Vagina (tissue), 2 donors: ENCODE measurements at regions not wholly inside any gene's neighbourhood (a gene's known extent, or its start where the extent isn't known, plus 50 kb on each side); places are given as distances from the start of the nearest gene placed in this dataset.

ENCODE experiments used
- POLR2A ChIP-seq, 2 donors: fragments of 450-650 bp; IDR thresholded peaks; one replicate each; pipeline ENCODE4 v1.6.1; 2017; ENCODE audit warnings: antibody characterized with exemption in 2 of 2, mild to moderate bottlenecking in 2 of 2, moderate library complexity in 2 of 2
- POLR2AphosphoS5 ChIP-seq, 2 donors: sonication (generic); formaldehyde crosslinking; IDR thresholded peaks; one replicate each; pipeline ENCODE4 v1.9.0; 2017; ENCODE audit warnings: antibody characterized with exemption in 2 of 2, mild to moderate bottlenecking in 2 of 2, low read depth in 1 of 2; ENCODE audit not compliant: insufficient read depth in 1 of 2
- TF ChIP-seq, protein P1 (sequence below), 3 experiments: fragments of 450-650 bp in 2 of 3; fragments of 200-600 bp in 1 of 3; sonication (generic) in 1 of 3; IDR thresholded peaks; one replicate each; pipeline ENCODE4 v1.5.1; 2017 to 2019; ENCODE audit warnings: antibody characterized with exemption in 3 of 3, mild to moderate bottlenecking in 2 of 3, moderate library complexity in 2 of 3

GRCh38 chr13:22062478-22063205, 391.8 kb downstream of the FGF9 start:
- TF ChIP-seq, protein P1, sequence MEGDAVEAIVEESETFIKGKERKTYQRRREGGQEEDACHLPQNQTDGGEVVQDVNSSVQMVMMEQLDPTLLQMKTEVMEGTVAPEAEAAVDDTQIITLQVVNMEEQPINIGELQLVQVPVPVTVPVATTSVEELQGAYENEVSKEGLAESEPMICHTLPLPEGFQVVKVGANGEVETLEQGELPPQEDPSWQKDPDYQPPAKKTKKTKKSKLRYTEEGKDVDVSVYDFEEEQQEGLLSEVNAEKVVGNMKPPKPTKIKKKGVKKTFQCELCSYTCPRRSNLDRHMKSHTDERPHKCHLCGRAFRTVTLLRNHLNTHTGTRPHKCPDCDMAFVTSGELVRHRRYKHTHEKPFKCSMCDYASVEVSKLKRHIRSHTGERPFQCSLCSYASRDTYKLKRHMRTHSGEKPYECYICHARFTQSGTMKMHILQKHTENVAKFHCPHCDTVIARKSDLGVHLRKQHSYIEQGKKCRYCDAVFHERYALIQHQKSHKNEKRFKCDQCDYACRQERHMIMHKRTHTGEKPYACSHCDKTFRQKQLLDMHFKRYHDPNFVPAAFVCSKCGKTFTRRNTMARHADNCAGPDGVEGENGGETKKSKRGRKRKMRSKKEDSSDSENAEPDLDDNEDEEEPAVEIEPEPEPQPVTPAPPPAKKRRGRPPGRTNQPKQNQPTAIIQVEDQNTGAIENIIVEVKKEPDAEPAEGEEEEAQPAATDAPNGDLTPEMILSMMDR (IDR thresholded peaks at IDR 0.05) = no peak
- TF ChIP-seq POLR2AphosphoS5 (IDR thresholded peaks at IDR 0.05; ENCODE audit: insufficient read depth in 1 of 2, low read depth in 1 of 2) (no peak), POLR2A (IDR thresholded peaks at IDR 0.05) (no peak)
